ENCODE measurements at regions not wholly inside any gene's neighbourhood (a gene's known extent, or its start where the extent isn't known, plus 50 kb on each side); places are given as distances from the start of the nearest gene placed in this dataset.

DNA sequence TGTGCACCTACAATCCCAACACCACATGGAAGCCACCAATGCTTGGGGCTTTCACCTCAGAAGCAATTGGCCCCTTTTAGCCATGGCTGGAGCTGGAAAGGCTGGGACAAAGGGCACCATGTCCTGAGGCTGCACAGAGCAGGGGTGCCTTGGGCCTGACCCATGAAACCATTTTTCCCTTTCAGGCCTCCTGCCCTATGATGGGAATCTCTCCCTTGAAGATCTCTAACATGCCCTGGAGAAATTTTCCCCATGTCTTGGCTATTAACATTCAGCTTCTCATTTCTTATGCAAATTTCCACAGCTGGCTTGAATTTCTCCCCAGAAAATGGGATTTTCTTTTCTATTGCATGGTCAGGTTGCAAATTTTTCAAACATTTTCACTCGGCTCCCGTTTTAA lies 823.6 kb downstream of the GALC start:
- H3K9me3 ChIP-seq (ENCODE audit: low read depth, low read length), result no peaks in the 10 kb centered on the region
- no peak overlapping the region for H3K27ac ChIP-seq (ENCODE audit: low read depth, low read length)
- H3K4me2 ChIP-seq (ENCODE audit: insufficient read depth, low read length), result no peak overlapping the region
- TF ChIP-seq, protein P1, sequence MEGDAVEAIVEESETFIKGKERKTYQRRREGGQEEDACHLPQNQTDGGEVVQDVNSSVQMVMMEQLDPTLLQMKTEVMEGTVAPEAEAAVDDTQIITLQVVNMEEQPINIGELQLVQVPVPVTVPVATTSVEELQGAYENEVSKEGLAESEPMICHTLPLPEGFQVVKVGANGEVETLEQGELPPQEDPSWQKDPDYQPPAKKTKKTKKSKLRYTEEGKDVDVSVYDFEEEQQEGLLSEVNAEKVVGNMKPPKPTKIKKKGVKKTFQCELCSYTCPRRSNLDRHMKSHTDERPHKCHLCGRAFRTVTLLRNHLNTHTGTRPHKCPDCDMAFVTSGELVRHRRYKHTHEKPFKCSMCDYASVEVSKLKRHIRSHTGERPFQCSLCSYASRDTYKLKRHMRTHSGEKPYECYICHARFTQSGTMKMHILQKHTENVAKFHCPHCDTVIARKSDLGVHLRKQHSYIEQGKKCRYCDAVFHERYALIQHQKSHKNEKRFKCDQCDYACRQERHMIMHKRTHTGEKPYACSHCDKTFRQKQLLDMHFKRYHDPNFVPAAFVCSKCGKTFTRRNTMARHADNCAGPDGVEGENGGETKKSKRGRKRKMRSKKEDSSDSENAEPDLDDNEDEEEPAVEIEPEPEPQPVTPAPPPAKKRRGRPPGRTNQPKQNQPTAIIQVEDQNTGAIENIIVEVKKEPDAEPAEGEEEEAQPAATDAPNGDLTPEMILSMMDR (IDR thresholded peaks at IDR 0.05; ENCODE audit: extremely low read depth, low read depth, low read length), result no peak
- no peak overlapping the region for H2AFZ ChIP-seq (ENCODE audit: low read length)
- H3K4me3 ChIP-seq (ENCODE audit: insufficient read depth, low read length), result no peak overlapping the region
- no peaks in the 10 kb centered on the region for H3K27me3 ChIP-seq (ENCODE audit: insufficient read depth, low read length)
- no peak for DNase-seq (ENCODE audit: insufficient read length, low spot score, missing footprints)
- H3K36me3 ChIP-seq (ENCODE audit: insufficient read depth, low read length), result no peaks in the 10 kb centered on the region
- H3K79me2 ChIP-seq (ENCODE audit: insufficient read depth, low read length), result no peaks in the 10 kb centered on the region
- H4K20me1 ChIP-seq (ENCODE audit: insufficient read depth, low read length), result no peaks in the 10 kb centered on the region
- no peaks in the 10 kb centered on the region for H3K4me1 ChIP-seq (ENCODE audit: insufficient read depth, low read length)

DNA sequence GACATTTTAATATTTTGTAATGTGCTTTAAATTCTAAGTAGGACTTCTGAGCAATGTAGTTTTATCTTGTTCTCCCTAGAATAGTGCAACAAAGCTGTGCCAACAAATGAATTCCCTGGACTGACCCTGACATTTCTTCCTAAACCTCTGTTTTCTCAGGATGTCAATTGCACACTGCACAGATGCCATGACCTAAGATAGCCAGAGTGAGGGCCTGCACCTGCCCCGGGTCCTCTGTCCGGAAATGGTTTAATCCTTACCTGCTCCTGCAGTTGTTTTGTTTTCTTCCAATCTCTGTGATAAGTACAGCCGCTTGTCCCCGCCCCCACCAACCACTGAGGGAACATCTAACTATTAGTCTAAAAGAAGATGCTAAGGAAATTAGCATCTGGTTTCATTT lies 831.5 kb downstream of the GALC start:
- H3K27me3 ChIP-seq (ENCODE audit: insufficient read depth, low read length), result no peaks in the 10 kb centered on the region
- H2AFZ ChIP-seq (ENCODE audit: low read length), result no peak overlapping the region
- no peak overlapping the region for H3K4me3 ChIP-seq (ENCODE audit: insufficient read depth, low read length)
- TF ChIP-seq, protein P1 (IDR thresholded peaks at IDR 0.05; ENCODE audit: extremely low read depth, low read depth, low read length), result no peak
- no peaks in the 10 kb centered on the region for H4K20me1 ChIP-seq (ENCODE audit: insufficient read depth, low read length)
- no peak overlapping the region for H3K27ac ChIP-seq (ENCODE audit: low read depth, low read length)
- H3K9me3 ChIP-seq (ENCODE audit: low read depth, low read length), result no peaks in the 10 kb centered on the region
- DNase-seq (ENCODE audit: insufficient read length, low spot score, missing footprints), result no peak
- no peaks in the 10 kb centered on the region for H3K36me3 ChIP-seq (ENCODE audit: insufficient read depth, low read length)
- H3K4me2 ChIP-seq (ENCODE audit: insufficient read depth, low read length), result no peak overlapping the region
- no peaks in the 10 kb centered on the region for H3K4me1 ChIP-seq (ENCODE audit: insufficient read depth, low read length)
- no peaks in the 10 kb centered on the region for H3K79me2 ChIP-seq (ENCODE audit: insufficient read depth, low read length)

- DNase-seq (ENCODE audit: insufficient read length, low spot score, missing footprints), result no peak
- H3K27ac ChIP-seq (ENCODE audit: low read depth, low read length), result no peak overlapping the region
- H3K9me3 ChIP-seq (ENCODE audit: low read depth, low read length), result no peaks in the 10 kb centered on the region
- H3K79me2 ChIP-seq (ENCODE audit: insufficient read depth, low read length), result no peaks in the 10 kb centered on the region
- H3K4me2 ChIP-seq (ENCODE audit: insufficient read depth, low read length), result no peak overlapping the region
- H3K27me3 ChIP-seq (ENCODE audit: insufficient read depth, low read length), result no peaks in the 10 kb centered on the region
- H4K20me1 ChIP-seq (ENCODE audit: insufficient read depth, low read length), result no peaks in the 10 kb centered on the region
- TF ChIP-seq, protein P1 (IDR thresholded peaks at IDR 0.05; ENCODE audit: extremely low read depth, low read depth, low read length), result no peak
- no peak overlapping the region for H2AFZ ChIP-seq (ENCODE audit: low read length)
- no peaks in the 10 kb centered on the region for H3K4me1 ChIP-seq (ENCODE audit: insufficient read depth, low read length)
- H3K4me3 ChIP-seq (ENCODE audit: insufficient read depth, low read length), result no peak overlapping the region
- no peaks in the 10 kb centered on the region for H3K36me3 ChIP-seq (ENCODE audit: insufficient read depth, low read length)
These were observed 832.0 kb downstream of the GALC start for GRCh38 chr14:87160989-87161388.

- H3K79me2 ChIP-seq (ENCODE audit: insufficient read depth, low read length), result no peaks in the 10 kb centered on the region
- H3K27me3 ChIP-seq (ENCODE audit: insufficient read depth, low read length), result no peaks in the 10 kb centered on the region
- no peaks in the 10 kb centered on the region for H4K20me1 ChIP-seq (ENCODE audit: insufficient read depth, low read length)
- TF ChIP-seq, protein P1 (IDR thresholded peaks at IDR 0.05; ENCODE audit: extremely low read depth, low read depth, low read length), result no peak
- H3K4me1 ChIP-seq (ENCODE audit: insufficient read depth, low read length), result no peaks in the 10 kb centered on the region
- H3K4me3 ChIP-seq (ENCODE audit: insufficient read depth, low read length), result no peak overlapping the region
- no peak overlapping the region for H3K27ac ChIP-seq (ENCODE audit: low read depth, low read length)
- H3K4me2 ChIP-seq (ENCODE audit: insufficient read depth, low read length), result no peak overlapping the region
- no peaks in the 10 kb centered on the region for H3K9me3 ChIP-seq (ENCODE audit: low read depth, low read length)
- no peaks in the 10 kb centered on the region for H3K36me3 ChIP-seq (ENCODE audit: insufficient read depth, low read length)
- no peak overlapping the region for H2AFZ ChIP-seq (ENCODE audit: low read length)
- DNase-seq (ENCODE audit: insufficient read length, low spot score, missing footprints), result no peak
These were observed 834.7 kb downstream of the GALC start for GRCh38 chr14:87158283-87158682.
